SK-N-SH treated with all-trans-retinoic acid at 6 μM for 48 hours (cell line): ENCODE measurements at regions not wholly inside any gene's neighbourhood (a gene's known extent, or its start where the extent isn't known, plus 50 kb on each side); places are given as distances from the start of the nearest gene placed in this dataset.

ENCODE experiments used
- ATAC-seq: fragments of 200-7000 bp; cut with Tn5 transposase; 3 replicates; pipeline ENCODE4 v1.9.1; 2020; ENCODE audit warnings: mild to moderate bottlenecking, moderate library complexity
- ARNTL ChIP-seq: fragments of 450-650 bp; formaldehyde crosslinking; IDR thresholded peaks from 2 replicates; pipeline ENCODE4 v1.5.0; 2020; ENCODE audit warnings: low read depth, mild to moderate bottlenecking, moderate library complexity, borderline replicate concordance
- BACH2 ChIP-seq: fragments of 250-450 bp; sonication (Bioruptor Pico); IDR thresholded peaks from 2 replicates; pipeline ENCODE4 v1.9.0; 2021; ENCODE audit warnings: mild to moderate bottlenecking, borderline replicate concordance
- CREB5 ChIP-seq: fragments of 250-450 bp; sonication (Bioruptor Pico); IDR thresholded peaks from 2 replicates; pipeline ENCODE4 v1.5.1; 2020; ENCODE audit warnings: low read depth, mild to moderate bottlenecking, moderate library complexity
- CSDC2 ChIP-seq: fragments of 250-450 bp; sonication (Bioruptor Pico); IDR thresholded peaks from 2 replicates; pipeline ENCODE4 v1.5.0; 2020; ENCODE audit warnings: mild to moderate bottlenecking, moderate library complexity
- ESRRG ChIP-seq: fragments of 250-450 bp; sonication (Bioruptor Pico); IDR thresholded peaks from 2 replicates; pipeline ENCODE4 v1.6.1; 2021; ENCODE audit warnings: mild to moderate bottlenecking
- GLIS3 ChIP-seq: fragments of 250-450 bp; sonication (Bioruptor Pico); IDR thresholded peaks from 2 replicates; pipeline ENCODE4 v1.5.0; 2020; ENCODE audit warnings: mild to moderate bottlenecking, moderate library complexity
- OSR1 ChIP-seq: fragments of 250-450 bp; sonication (Bioruptor Pico); IDR thresholded peaks from 2 replicates; pipeline ENCODE4 v1.8.0; 2022; ENCODE audit warnings: moderate library complexity, mild to moderate bottlenecking, inconsistent platforms
- POU6F1 ChIP-seq: fragments of 250-450 bp; sonication (Bioruptor Pico); IDR thresholded peaks from 2 replicates; pipeline ENCODE4 v1.8.0; 2021; ENCODE audit warnings: low read depth, mild to moderate bottlenecking, moderate library complexity, borderline replicate concordance
- PPARA ChIP-seq: fragments of 250-450 bp; sonication (Bioruptor Pico); IDR thresholded peaks from 2 replicates; pipeline ENCODE4 v1.5.0; 2020; ENCODE audit warnings: mild to moderate bottlenecking, borderline replicate concordance
- SNAI2 ChIP-seq: fragments of 250-450 bp; sonication (Bioruptor Pico); IDR thresholded peaks from 2 replicates; pipeline ENCODE4 v1.5.0; 2020; ENCODE audit warnings: mild to moderate bottlenecking, moderate library complexity
- TCF4 ChIP-seq: fragments of 250-450 bp; sonication (Bioruptor Pico); IDR thresholded peaks from 2 replicates; pipeline ENCODE4 v1.8.0; 2021; ENCODE audit warnings: mild to moderate bottlenecking, moderate library complexity, borderline replicate concordance
- TOX ChIP-seq: fragments of 250-450 bp; sonication (Bioruptor Pico); IDR thresholded peaks from 2 replicates; pipeline ENCODE4 v1.8.0; 2021; ENCODE audit warnings: mild to moderate bottlenecking, moderate library complexity, borderline replicate concordance
- ZC3H10 ChIP-seq: fragments of 250-450 bp; sonication (Bioruptor Pico); IDR thresholded peaks from 2 replicates; pipeline ENCODE4 v1.5.1; 2021; ENCODE audit warnings: mild to moderate bottlenecking, moderate library complexity
- ZFP3 ChIP-seq: fragments of 250-450 bp; sonication (Bioruptor Pico); IDR thresholded peaks from 2 replicates; pipeline ENCODE4 v1.5.0; 2020; ENCODE audit warnings: mild to moderate bottlenecking, moderate library complexity
- ZFP30 ChIP-seq: fragments of 450-650 bp; formaldehyde crosslinking; IDR thresholded peaks from 2 replicates; pipeline ENCODE4 v1.5.0; 2022; ENCODE audit warnings: mild to moderate bottlenecking, moderate library complexity
- ZNF565 ChIP-seq: fragments of 450-650 bp; formaldehyde crosslinking; conservative IDR thresholded peaks from 2 replicates; pipeline ENCODE4 v1.5.0; 2020; ENCODE audit warnings: low read depth, mild to moderate bottlenecking, moderate library complexity
- ZNF70 ChIP-seq: fragments of 450-650 bp; formaldehyde crosslinking; IDR thresholded peaks from 2 replicates; pipeline ENCODE4 v1.5.0; 2020; ENCODE audit warnings: mild to moderate bottlenecking, moderate library complexity
- ZNF8 ChIP-seq: fragments of 450-650 bp; formaldehyde crosslinking; IDR thresholded peaks from 2 replicates; pipeline ENCODE4 v1.5.0; 2020; ENCODE audit warnings: mild to moderate bottlenecking, moderate library complexity
- TF ChIP-seq, protein P1 (sequence below): fragments of 250-450 bp; sonication (Bioruptor Pico); IDR thresholded peaks from 2 replicates; pipeline ENCODE4 v1.5.0; 2020; ENCODE audit warnings: mild to moderate bottlenecking, moderate library complexity
- TF ChIP-seq, protein P2 (sequence below): fragments of 250-450 bp; sonication (Bioruptor Pico); IDR thresholded peaks from 2 replicates; pipeline ENCODE4 v1.5.1; 2021; ENCODE audit warnings: mild to moderate bottlenecking, moderate library complexity

- TF ChIP-seq ZNF70 (CRISPR knock-in tag) = no peak
- no peak for TF ChIP-seq TCF4 (CRISPR knock-in tag)
- TF ChIP-seq PPARA (CRISPR knock-in tag) = no peak
Observed at GRCh38 chr17:70934231-70934630, 764.9 kb downstream of the KCNJ2 start (continued).

DNA sequence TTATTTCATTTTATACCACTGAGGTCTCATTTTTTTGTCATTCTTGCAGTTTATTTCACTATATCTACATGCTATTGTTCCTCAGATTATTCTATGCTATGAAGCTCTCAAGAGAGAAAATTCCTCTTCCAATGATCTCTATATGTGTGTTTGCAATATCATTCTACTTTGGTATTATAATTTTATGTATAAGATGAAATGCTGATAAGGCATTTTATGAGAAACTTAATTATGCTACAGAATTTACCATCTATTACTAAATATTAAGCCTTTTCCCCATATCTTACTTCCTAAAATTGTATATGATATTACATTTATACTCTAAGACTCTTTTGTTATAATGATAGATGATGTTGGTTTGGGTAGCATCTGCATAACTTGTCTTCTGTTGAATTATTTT, 765.5 kb downstream of the KCNJ2 start:
- TF ChIP-seq BACH2 = no peak
- no peak for ATAC-seq

DNA sequence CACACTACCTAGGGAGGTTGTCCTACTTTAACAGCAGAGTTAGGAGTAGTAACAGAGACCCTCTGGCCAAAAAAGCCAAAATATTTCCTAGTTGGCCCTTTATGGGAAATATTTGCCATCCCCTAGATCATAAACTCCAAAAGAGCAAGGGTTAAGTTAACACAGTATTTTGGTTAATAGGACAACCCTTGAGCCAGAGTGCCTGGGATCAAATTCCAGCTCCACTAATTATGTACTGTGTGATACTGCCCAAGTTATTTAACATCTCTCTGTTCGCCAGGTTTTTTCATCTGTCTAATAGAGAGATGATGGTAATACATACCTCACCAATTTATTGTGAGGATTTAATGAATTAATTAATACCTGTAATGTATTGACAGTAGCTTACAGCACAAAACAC, 767.4 kb downstream of the KCNJ2 start:
- TF ChIP-seq ZNF70 (CRISPR knock-in tag) (no peak), TOX (no peak), SNAI2 (CRISPR knock-in tag) (no peak), GLIS3 (CRISPR knock-in tag) (no peak), OSR1 (CRISPR knock-in tag) (no peak), ZFP3 (CRISPR knock-in tag) (no peak), ARNTL (CRISPR knock-in tag) (no peak), ESRRG (no peak), ZNF565 (no peak), PPARA (CRISPR knock-in tag) (no peak), CREB5 (CRISPR knock-in tag) (no peak), POU6F1 (no peak), ZFP30 (CRISPR knock-in tag) (no peak), BACH2 (no peak), ZC3H10 (no peak), TCF4 (CRISPR knock-in tag) (no peak)
- TF ChIP-seq, protein P1, sequence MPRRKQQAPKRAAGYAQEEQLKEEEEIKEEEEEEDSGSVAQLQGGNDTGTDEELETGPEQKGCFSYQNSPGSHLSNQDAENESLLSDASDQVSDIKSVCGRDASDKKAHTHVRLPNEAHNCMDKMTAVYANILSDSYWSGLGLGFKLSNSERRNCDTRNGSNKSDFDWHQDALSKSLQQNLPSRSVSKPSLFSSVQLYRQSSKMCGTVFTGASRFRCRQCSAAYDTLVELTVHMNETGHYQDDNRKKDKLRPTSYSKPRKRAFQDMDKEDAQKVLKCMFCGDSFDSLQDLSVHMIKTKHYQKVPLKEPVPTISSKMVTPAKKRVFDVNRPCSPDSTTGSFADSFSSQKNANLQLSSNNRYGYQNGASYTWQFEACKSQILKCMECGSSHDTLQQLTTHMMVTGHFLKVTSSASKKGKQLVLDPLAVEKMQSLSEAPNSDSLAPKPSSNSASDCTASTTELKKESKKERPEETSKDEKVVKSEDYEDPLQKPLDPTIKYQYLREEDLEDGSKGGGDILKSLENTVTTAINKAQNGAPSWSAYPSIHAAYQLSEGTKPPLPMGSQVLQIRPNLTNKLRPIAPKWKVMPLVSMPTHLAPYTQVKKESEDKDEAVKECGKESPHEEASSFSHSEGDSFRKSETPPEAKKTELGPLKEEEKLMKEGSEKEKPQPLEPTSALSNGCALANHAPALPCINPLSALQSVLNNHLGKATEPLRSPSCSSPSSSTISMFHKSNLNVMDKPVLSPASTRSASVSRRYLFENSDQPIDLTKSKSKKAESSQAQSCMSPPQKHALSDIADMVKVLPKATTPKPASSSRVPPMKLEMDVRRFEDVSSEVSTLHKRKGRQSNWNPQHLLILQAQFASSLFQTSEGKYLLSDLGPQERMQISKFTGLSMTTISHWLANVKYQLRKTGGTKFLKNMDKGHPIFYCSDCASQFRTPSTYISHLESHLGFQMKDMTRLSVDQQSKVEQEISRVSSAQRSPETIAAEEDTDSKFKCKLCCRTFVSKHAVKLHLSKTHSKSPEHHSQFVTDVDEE (CRISPR knock-in tag) = no peak
- no peak for ATAC-seq

- no peak for TF ChIP-seq POU6F1
- no peak for TF ChIP-seq TOX
- no peak for TF ChIP-seq ZNF565
- TF ChIP-seq ZC3H10 = no peak
- TF ChIP-seq, protein P1 (CRISPR knock-in tag) = no peak
- TF ChIP-seq, protein P2, sequence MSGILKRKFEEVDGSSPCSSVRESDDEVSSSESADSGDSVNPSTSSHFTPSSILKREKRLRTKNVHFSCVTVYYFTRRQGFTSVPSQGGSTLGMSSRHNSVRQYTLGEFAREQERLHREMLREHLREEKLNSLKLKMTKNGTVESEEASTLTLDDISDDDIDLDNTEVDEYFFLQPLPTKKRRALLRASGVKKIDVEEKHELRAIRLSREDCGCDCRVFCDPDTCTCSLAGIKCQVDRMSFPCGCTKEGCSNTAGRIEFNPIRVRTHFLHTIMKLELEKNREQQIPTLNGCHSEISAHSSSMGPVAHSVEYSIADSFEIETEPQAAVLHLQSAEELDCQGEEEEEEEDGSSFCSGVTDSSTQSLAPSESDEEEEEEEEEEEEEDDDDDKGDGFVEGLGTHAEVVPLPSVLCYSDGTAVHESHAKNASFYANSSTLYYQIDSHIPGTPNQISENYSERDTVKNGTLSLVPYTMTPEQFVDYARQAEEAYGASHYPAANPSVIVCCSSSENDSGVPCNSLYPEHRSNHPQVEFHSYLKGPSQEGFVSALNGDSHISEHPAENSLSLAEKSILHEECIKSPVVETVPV (CRISPR knock-in tag) = no peak
- TF ChIP-seq CSDC2 (CRISPR knock-in tag) = no peak
- no peak for TF ChIP-seq GLIS3 (CRISPR knock-in tag)
- TF ChIP-seq TCF4 (CRISPR knock-in tag) = no peak
- TF ChIP-seq ZNF70 (CRISPR knock-in tag) = no peak
- TF ChIP-seq ESRRG = no peak
- TF ChIP-seq PPARA (CRISPR knock-in tag) = no peak
- TF ChIP-seq ARNTL (CRISPR knock-in tag) = no peak
- TF ChIP-seq BACH2 = no peak
- TF ChIP-seq ZNF8 (CRISPR knock-in tag) = no peak
- no peak for TF ChIP-seq ZFP3 (CRISPR knock-in tag)
- TF ChIP-seq OSR1 (CRISPR knock-in tag) = no peak
- no peak for ATAC-seq
Observed at GRCh38 chr17:70938336-70938735, 769.0 kb downstream of the KCNJ2 start.
